HepG2 (cell line): ENCODE measurements at regions not wholly inside any gene's neighbourhood (a gene's known extent, or its start where the extent isn't known, plus 50 kb on each side); places are given as distances from the start of the nearest gene placed in this dataset.

ENCODE experiments used
- ZNF460 ChIP-seq: sonication (generic); formaldehyde crosslinking; IDR thresholded peaks from 2 replicates; pipeline ENCODE4 v1.5.1; 2020; ENCODE audit warnings: missing genetic modification reagents, mild to moderate bottlenecking, borderline replicate concordance
- ZNF543 ChIP-seq: sonication (generic); formaldehyde crosslinking; IDR thresholded peaks from 2 replicates; pipeline ENCODE4 v1.4.0; 2020; ENCODE audit warnings: mild to moderate bottlenecking, missing genetic modification reagents

DNA sequence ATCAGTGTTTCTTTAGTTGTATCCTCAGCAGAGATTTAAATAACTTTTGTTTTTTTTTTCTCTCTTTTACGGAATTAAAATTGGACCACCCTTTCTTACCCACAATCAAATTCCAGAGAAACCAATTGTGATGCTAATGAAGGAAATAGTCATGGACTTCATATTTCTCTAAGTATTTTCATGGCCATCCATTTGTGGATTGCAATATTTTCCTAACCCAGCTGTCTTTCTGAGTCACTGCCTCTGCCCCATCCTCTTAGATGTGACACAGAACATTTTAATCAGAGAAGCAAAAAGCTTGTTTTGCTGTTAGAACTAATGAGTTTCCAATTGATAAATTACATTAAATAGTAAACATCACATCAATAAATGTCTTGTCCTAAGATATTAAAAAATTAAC, 405.5 kb upstream of the ADGRB3 start:
- TF ChIP-seq ZNF543 (CRISPR knock-in tag) (no peak), ZNF460 (no peak)
